HepG2 (cell line): ENCODE measurements at regions not wholly inside any gene's neighbourhood (a gene's known extent, or its start where the extent isn't known, plus 50 kb on each side); places are given as distances from the start of the nearest gene placed in this dataset.

Experiments used
- ATAC-seq: fragments of 200-7000 bp; cut with Tn5 transposase; 3 replicates; pipeline ENCODE4 v1.9.1; 2020; ENCODE audit warnings: mild to moderate bottlenecking, moderate library complexity
- BruUV-seq: library from RNA; stranded (reverse); fragments of 400-500 nt; replicated peaks from 2 replicates; lab custom pipeline; 2021; lab: Mats Ljungman, UMichigan
- CTCF ChIA-PET: fragments of 300-600 bp; formaldehyde crosslinking; extraction: SDS; loops from one replicate; lab custom pipeline; 2021; ENCODE audit warnings: low total read pairs, inconsistent platforms, low intra/inter-chr PET ratio; lab: Yijun Ruan, JAX
- POLR2A ChIA-PET: fragments of 350-600 bp; sonication (Branson Sonifier 250); formaldehyde crosslinking; loops from one replicate; lab custom pipeline; 2020; ENCODE audit warnings: antibody characterized with exemption, inconsistent platforms; lab: Yijun Ruan, JAX
- DNase-seq: peaks from one replicate; pipeline ENCODE4 v3.0.0-alpha.2; 2015; ENCODE audit warnings: low spot score
- FAIRE-seq: peaks from 3 replicates; lab custom pipeline; 2011; peaks lifted over from hg19 to GRCh38; lab: Jason Lieb, UNC
- H2AFZ ChIP-seq: one replicate; pipeline ENCODE4 v1.6.1; 2011; ENCODE audit warnings: low read length, inconsistent platforms
- H3K27ac ChIP-seq: fragments of 300-600 bp; 3 replicates; pipeline ENCODE4 v1.8.0; 2011; ENCODE audit warnings: mixed run types, mild to moderate bottlenecking, mixed read lengths, low read length, inconsistent platforms; ENCODE audit not compliant: insufficient read depth; ENCODE audit errors: extremely low read length
- H3K27me3 ChIP-seq, 2 experiments: fragments of 200-600 bp in 1 of 2; 2 replicates in 1 of 2; 3 replicates in 1 of 2; pipeline versions ENCODE4 v1.6.0 to v1.8.0; 2011; ENCODE audit warnings: low read length in 2 of 2, mild to moderate bottlenecking in 2 of 2, moderate library complexity in 2 of 2, inconsistent platforms in 1 of 2; ENCODE audit not compliant: insufficient read depth in 2 of 2, control insufficient read depth in 1 of 2
- H3K36me3 ChIP-seq, 2 experiments: fragments of 200-600 bp in 1 of 2; replicated peaks in 1 of 2; 2 replicates in 1 of 2; 3 replicates in 1 of 2; pipeline versions ENCODE4 v1.5.1 to v1.8.0; 2011; ENCODE audit warnings: low read length in 2 of 2, inconsistent platforms in 1 of 2; ENCODE audit not compliant: insufficient read depth in 2 of 2, control insufficient read depth in 1 of 2
- H3K4me1 ChIP-seq: 2 replicates; pipeline ENCODE4 v1.5.1; 2012; ENCODE audit warnings: low read length, inconsistent platforms; ENCODE audit not compliant: insufficient read depth
- H3K4me2 ChIP-seq: 2 replicates; pipeline ENCODE4 v1.6.0; 2011; ENCODE audit warnings: low read depth, low read length, inconsistent platforms
- H3K4me3 ChIP-seq, 3 experiments: fragments of 200-600 bp in 1 of 3; sonication (generic), shearing (Covaris generic) in 1 of 3; replicated peaks in 1 of 3; 2 replicates each; pipeline ENCODE4 v1.5.1; 2011 to 2016; ENCODE audit warnings: low read length in 3 of 3, inconsistent platforms in 2 of 3, low read depth in 2 of 3, mild to moderate bottlenecking in 2 of 3, control low read depth in 1 of 3, mixed read lengths in 1 of 3; ENCODE audit not compliant: insufficient read depth in 1 of 3
- H3K79me2 ChIP-seq: one replicate; pipeline ENCODE4 v1.6.1; 2011; ENCODE audit warnings: low read length, inconsistent platforms; ENCODE audit not compliant: insufficient read depth
- H3K9ac ChIP-seq: 2 replicates; pipeline ENCODE4 v1.6.0; 2011; ENCODE audit warnings: mild to moderate bottlenecking, low read depth, low read length, inconsistent platforms; ENCODE audit not compliant: insufficient read depth
- H3K9me3 ChIP-seq: 2 replicates; pipeline ENCODE4 v1.5.1; 2012; ENCODE audit warnings: mild to moderate bottlenecking, low read length
- H4K20me1 ChIP-seq: 2 replicates; pipeline ENCODE4 v1.6.0; 2011; ENCODE audit warnings: inconsistent platforms, mild to moderate bottlenecking, low read length, moderate library complexity; ENCODE audit not compliant: insufficient read depth
- ETV5 ChIP-seq: IDR thresholded peaks from 2 replicates; pipeline ENCODE4 v1.6.1; 2018; ENCODE audit warnings: missing biosample characterization, missing genetic modification reagents, inconsistent platforms, borderline replicate concordance
- NFKB2 ChIP-seq: sonication (generic); formaldehyde crosslinking; IDR thresholded peaks from 2 replicates; pipeline ENCODE4 v1.4.0; 2020; ENCODE audit warnings: missing genetic modification reagents, borderline replicate concordance
- SRF ChIP-seq: IDR thresholded peaks from 2 replicates; pipeline ENCODE4 v1.6.1; 2011; ENCODE audit warnings: mild to moderate bottlenecking, low read depth, low read length, moderate library complexity
- STAT5B ChIP-seq: sonication (generic); formaldehyde crosslinking; IDR thresholded peaks from 2 replicates; pipeline ENCODE4 v1.4.0; 2020; ENCODE audit warnings: missing genetic modification reagents
- ZNF205 ChIP-seq: IDR thresholded peaks from 2 replicates; pipeline ENCODE4 v1.6.1; 2018; ENCODE audit warnings: missing biosample characterization, missing genetic modification reagents
- ZNF761 ChIP-seq: sonication (generic); formaldehyde crosslinking; conservative IDR thresholded peaks from 2 replicates; pipeline ENCODE4 v1.4.0; 2020; ENCODE audit warnings: mild to moderate bottlenecking, missing genetic modification reagents
- ZNF790 ChIP-seq: sonication (generic); formaldehyde crosslinking; IDR thresholded peaks from 2 replicates; pipeline ENCODE4 v1.8.0; 2022; ENCODE audit warnings: missing genetic modification reagents, mild to moderate bottlenecking, borderline replicate concordance
- ZNF850 ChIP-seq: sonication (generic); formaldehyde crosslinking; conservative IDR thresholded peaks from 2 replicates; pipeline ENCODE4 v1.9.0; 2021; ENCODE audit warnings: mild to moderate bottlenecking, missing genetic modification reagents
- WGBS: methylation state at CpG from one replicate; pipeline ENCODE4 v1.1.6; 2017; ENCODE audit warnings: low lambda C conversion rate; 5-methylcytosine and 5-hydroxymethylcytosine counted together
- in situ Hi-C: cut with HindIII; loops from 2 replicates; pipeline ENCODE4 v1.10.0; 2017; ENCODE audit warnings: low pct_unique_long_range_greater_than_20kb; ENCODE audit not compliant: extremely low pct_ligation_motif_present
- intact Hi-C: fragments of 100-400 bp; cut with micrococcal nuclease; formaldehyde crosslinking; loops from one replicate; pipeline ENCODE4 v1.10.0; 2022; ENCODE audit not compliant: unreplicated experiment
- TF ChIP-seq, protein P1 (sequence below): sonication (generic); formaldehyde crosslinking; IDR thresholded peaks from one replicate; pipeline ENCODE4 v1.5.1; 2020; ENCODE audit warnings: mild to moderate bottlenecking, missing genetic modification reagents; ENCODE audit errors: not compliant biosample characterization
- TF ChIP-seq, protein P2 (sequence below): sonication (generic); formaldehyde crosslinking; IDR thresholded peaks from 2 replicates; pipeline ENCODE4 v1.8.1; 2023; ENCODE audit warnings: missing genetic modification reagents, mild to moderate bottlenecking, borderline replicate concordance

DNA sequence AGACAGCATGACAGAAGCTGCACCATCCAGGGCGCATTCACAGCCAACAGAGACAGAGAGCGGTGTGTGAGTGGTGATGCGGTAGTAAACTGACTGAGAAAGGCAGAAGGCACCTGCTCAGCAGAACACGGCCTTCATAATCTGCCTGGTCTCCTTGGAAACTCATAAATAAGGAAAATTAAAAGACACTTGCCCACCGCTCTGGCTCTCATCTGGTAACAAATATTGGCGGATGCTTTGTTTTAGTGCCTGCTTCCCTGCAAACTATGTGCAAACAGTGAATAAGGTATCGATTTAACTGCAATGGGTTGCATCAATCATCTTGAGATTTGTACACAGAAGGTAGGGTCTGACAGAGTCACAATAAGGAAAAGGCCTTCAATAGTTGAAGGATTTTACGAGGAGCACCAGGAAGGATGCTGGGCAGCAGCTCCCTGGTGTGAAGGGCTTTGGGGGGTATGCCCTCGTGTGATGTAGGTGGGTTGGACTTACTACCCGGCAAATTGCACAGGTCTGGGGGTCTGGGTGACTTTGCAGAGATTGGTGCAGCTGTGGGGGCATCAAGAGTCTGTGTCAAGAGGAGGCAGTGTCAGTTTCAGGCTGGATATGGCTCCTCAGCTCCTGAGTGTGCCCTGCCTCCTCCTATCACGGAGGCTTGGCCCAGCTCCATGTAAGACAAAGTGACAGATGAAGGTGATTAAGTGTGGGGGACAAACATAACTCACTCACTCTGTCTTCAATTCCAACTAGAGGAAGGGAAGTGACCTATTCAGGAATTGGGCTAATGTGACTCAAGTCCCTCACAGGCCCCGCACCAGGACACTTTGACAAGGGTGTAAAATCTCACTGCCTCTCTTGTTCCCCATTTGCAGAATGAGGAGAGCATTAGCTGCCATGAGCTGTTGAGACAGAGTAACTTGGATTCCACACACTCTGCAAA lies 166.7 kb downstream of the ICE1 start:
- 7% methylated on average over 10 of the region's 12 CpGs for WGBS
- FAIRE-seq = no peak
- no peak for ATAC-seq
- Histone ChIP-seq H3K36me3 (no peaks in the 10 kb centered on the region), H3K79me2 (no peaks in the 10 kb centered on the region), H3K4me1 (no peaks in the 10 kb centered on the region), H4K20me1 (no peaks in the 10 kb centered on the region), H3K4me3 (no peak overlapping the region), H3K27me3 (peaks cover 2 to 9% of the 10 kb centered on the region in 2 experiments; a peak in 3 of 5 replicates), H3K4me2 (no peak overlapping the region), H3K27ac (no peak overlapping the region), H2AFZ (no peak overlapping the region), H3K9ac (no peak overlapping the region), H3K9me3 (no peaks in the 10 kb centered on the region)
- in situ Hi-C loops = no loop called here
- ChIA-PET POLR2A (no interaction called here), CTCF (no interaction called here)
- no peak for DNase-seq
- intact Hi-C loops = no loop called here
- BruUV-seq = no TSS peak
- TF ChIP-seq ZNF850 (no peak), ZNF790 (CRISPR knock-in tag) (no peak), ETV5 (CRISPR knock-in tag) (no peak), SRF (no peak), NFKB2 (CRISPR knock-in tag) (no peak), STAT5B (no peak), ZNF761 (no peak), ZNF205 (no peak)
- TF ChIP-seq, protein P1, sequence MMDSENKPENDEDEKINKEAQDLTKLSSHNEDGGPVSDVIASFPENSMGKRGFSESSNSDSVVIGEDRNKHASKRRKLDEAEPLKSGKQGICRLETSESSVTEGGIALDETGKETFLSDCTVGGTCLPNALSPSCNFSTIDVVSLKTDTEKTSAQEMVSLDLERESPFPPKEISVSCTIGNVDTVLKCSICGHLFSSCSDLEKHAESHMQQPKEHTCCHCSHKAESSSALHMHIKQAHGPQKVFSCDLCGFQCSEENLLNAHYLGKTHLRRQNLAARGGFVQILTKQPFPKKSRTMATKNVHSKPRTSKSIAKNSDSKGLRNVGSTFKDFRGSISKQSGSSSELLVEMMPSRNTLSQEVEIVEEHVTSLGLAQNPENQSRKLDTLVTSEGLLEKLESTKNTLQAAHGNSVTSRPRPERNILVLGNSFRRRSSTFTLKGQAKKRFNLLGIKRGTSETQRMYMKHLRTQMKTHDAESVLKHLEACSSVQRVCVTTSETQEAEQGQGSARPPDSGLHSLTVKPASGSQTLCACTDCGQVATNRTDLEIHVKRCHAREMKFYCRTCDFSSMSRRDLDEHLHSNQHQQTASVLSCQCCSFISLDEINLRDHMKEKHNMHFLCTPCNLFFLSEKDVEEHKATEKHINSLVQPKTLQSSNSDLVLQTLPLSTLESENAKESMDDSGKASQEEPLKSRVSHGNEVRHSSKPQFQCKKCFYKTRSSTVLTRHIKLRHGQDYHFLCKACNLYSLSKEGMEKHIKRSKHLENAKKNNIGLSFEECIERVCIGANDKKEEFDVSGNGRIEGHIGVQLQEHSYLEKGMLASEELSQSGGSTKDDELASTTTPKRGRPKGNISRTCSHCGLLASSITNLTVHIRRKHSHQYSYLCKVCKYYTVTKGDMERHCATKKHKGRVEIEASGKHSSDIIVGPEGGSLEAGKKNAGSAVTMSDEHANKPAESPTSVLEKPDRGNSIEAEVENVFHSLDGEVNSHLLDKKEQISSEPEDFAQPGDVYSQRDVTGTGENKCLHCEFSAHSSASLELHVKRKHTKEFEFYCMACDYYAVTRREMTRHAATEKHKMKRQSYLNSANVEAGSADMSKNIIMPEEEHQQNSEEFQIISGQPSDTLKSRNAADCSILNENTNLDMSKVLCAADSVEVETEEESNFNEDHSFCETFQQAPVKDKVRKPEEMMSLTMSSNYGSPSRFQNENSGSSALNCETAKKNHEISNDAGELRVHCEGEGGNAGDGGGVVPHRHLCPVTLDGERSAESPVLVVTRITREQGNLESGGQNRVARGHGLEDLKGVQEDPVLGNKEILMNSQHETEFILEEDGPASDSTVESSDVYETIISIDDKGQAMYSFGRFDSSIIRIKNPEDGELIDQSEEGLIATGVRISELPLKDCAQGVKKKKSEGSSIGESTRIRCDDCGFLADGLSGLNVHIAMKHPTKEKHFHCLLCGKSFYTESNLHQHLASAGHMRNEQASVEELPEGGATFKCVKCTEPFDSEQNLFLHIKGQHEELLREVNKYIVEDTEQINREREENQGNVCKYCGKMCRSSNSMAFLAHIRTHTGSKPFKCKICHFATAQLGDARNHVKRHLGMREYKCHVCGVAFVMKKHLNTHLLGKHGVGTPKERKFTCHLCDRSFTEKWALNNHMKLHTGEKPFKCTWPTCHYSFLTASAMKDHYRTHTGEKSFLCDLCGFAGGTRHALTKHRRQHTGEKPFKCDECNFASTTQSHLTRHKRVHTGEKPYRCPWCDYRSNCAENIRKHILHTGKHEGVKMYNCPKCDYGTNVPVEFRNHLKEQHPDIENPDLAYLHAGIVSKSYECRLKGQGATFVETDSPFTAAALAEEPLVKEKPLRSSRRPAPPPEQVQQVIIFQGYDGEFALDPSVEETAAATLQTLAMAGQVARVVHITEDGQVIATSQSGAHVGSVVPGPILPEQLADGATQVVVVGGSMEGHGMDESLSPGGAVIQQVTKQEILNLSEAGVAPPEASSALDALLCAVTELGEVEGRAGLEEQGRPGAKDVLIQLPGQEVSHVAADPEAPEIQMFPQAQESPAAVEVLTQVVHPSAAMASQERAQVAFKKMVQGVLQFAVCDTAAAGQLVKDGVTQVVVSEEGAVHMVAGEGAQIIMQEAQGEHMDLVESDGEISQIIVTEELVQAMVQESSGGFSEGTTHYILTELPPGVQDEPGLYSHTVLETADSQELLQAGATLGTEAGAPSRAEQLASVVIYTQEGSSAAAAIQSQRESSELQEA = no peak
- TF ChIP-seq, protein P2, sequence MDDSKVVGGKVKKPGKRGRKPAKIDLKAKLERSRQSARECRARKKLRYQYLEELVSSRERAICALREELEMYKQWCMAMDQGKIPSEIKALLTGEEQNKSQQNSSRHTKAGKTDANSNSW (CRISPR knock-in tag) = no peak
